ENCODE measurements at regions not wholly inside any gene's neighbourhood (a gene's known extent, or its start where the extent isn't known, plus 50 kb on each side); places are given as distances from the start of the nearest gene placed in this dataset.

GRCh38 chr15:35301088-35301487 lies 216.0 kb upstream of the NANOGP8 start:
- TF ChIP-seq, protein P1, sequence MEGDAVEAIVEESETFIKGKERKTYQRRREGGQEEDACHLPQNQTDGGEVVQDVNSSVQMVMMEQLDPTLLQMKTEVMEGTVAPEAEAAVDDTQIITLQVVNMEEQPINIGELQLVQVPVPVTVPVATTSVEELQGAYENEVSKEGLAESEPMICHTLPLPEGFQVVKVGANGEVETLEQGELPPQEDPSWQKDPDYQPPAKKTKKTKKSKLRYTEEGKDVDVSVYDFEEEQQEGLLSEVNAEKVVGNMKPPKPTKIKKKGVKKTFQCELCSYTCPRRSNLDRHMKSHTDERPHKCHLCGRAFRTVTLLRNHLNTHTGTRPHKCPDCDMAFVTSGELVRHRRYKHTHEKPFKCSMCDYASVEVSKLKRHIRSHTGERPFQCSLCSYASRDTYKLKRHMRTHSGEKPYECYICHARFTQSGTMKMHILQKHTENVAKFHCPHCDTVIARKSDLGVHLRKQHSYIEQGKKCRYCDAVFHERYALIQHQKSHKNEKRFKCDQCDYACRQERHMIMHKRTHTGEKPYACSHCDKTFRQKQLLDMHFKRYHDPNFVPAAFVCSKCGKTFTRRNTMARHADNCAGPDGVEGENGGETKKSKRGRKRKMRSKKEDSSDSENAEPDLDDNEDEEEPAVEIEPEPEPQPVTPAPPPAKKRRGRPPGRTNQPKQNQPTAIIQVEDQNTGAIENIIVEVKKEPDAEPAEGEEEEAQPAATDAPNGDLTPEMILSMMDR (IDR thresholded peaks at IDR 0.05; ENCODE audit: borderline replicate concordance, extremely low read depth, low read length, poor library complexity, severe bottlenecking) = no peak
- TF ChIP-seq EZH2 (IDR thresholded peaks at IDR 0.05; ENCODE audit: borderline replicate concordance, low read depth, low read length, severe bottlenecking) = no peak
